H1 (cell line): ENCODE measurements at regions not wholly inside any gene's neighbourhood (a gene's known extent, or its start where the extent isn't known, plus 50 kb on each side); places are given as distances from the start of the nearest gene placed in this dataset.

ENCODE experiments used
- CTCF ChIA-PET: fragments of 300-600 bp; sonication (Branson Sonifier 250); formaldehyde crosslinking; loops from one replicate; lab custom pipeline; 2021; ENCODE audit not compliant: partially characterized antibody; lab: Charles Lee
- POLR2A ChIA-PET: fragments of 300-600 bp; sonication (Branson Sonifier 250); formaldehyde crosslinking; loops from one replicate; lab custom pipeline; 2021; ENCODE audit warnings: inconsistent platforms; ENCODE audit not compliant: partially characterized antibody; lab: Charles Lee
- DNase-seq, 2 experiments: peaks; one replicate each; pipeline versions ENCODE4 v3.0.0 to v3.0.0-alpha.2; 2010 to 2022; ENCODE audit warnings: low spot score in 2 of 2, low read depth in 1 of 2, mixed read lengths in 1 of 2
- FAIRE-seq: peaks from 2 replicates; lab custom pipeline; 2011; peaks lifted over from hg19 to GRCh38; lab: Jason Lieb, UNC
- H2AFZ ChIP-seq: 2 replicates; pipeline ENCODE4 v1.8.1; 2012; ENCODE audit warnings: low read length, inconsistent platforms
- H2AK5ac ChIP-seq: 2 replicates; pipeline ENCODE4 v1.6.1; 2013; ENCODE audit warnings: low read depth, low read length
- H2BK120ac ChIP-seq: replicated peaks from 2 replicates; pipeline ENCODE3; 2013; ENCODE audit warnings: low read depth, low read length, inconsistent platforms
- H2BK12ac ChIP-seq: 2 replicates; pipeline ENCODE4 v1.6.1; 2013; ENCODE audit warnings: low read depth, low read length
- H2BK15ac ChIP-seq: 2 replicates; pipeline ENCODE4 v1.6.1; 2013; ENCODE audit warnings: low read length
- H2BK20ac ChIP-seq: 2 replicates; pipeline ENCODE4 v1.6.1; 2013; ENCODE audit warnings: low read length
- H2BK5ac ChIP-seq: 2 replicates; pipeline ENCODE4 v1.6.1; 2013; ENCODE audit warnings: low read depth, low read length
- H3K14ac ChIP-seq: 2 replicates; pipeline ENCODE4 v1.6.1; 2013; ENCODE audit warnings: inconsistent platforms; ENCODE audit not compliant: insufficient read length
- H3K18ac ChIP-seq: 2 replicates; pipeline ENCODE4 v1.6.1; 2013; ENCODE audit warnings: low read length; ENCODE audit errors: extremely low read depth
- H3K23ac ChIP-seq: 2 replicates; pipeline ENCODE4 v1.6.1; 2013; ENCODE audit warnings: inconsistent platforms; ENCODE audit not compliant: insufficient read length
- H3K23me2 ChIP-seq: 2 replicates; pipeline ENCODE4 v1.6.1; 2013; ENCODE audit warnings: low read depth, low read length
- H3K27ac ChIP-seq: 2 replicates; pipeline ENCODE4 v1.6.1; 2011; ENCODE audit warnings: low read depth, low read length, inconsistent platforms
- H3K27me3 ChIP-seq, 4 experiments: replicated peaks in 1 of 4; 1 replicate in 1 of 4; 2 replicates in 3 of 4; pipeline versions ENCODE4 v1.6.1 to v1.8.1; 2011 to 2013; ENCODE audit warnings: low read length in 3 of 4, mild to moderate bottlenecking in 3 of 4, inconsistent platforms in 2 of 4, mixed read lengths in 2 of 4, moderate library complexity in 1 of 4; ENCODE audit not compliant: control insufficient read depth in 3 of 4, insufficient read depth in 3 of 4; ENCODE audit errors: extremely low read depth in 1 of 4
- H3K36me3 ChIP-seq, 4 experiments: 2 replicates each; pipeline versions ENCODE4 v1.6.1 to v1.8.1; 2011 to 2013; ENCODE audit warnings: mild to moderate bottlenecking in 4 of 4, low read length in 3 of 4, moderate library complexity in 2 of 4, control low read depth in 1 of 4, inconsistent platforms in 1 of 4; ENCODE audit not compliant: insufficient read depth in 4 of 4, control insufficient read depth in 2 of 4
- H3K4ac ChIP-seq: replicated peaks from 2 replicates; pipeline ENCODE3; 2013; ENCODE audit warnings: low read length, low read depth, mixed read lengths, inconsistent platforms; ENCODE audit not compliant: insufficient read length
- H3K4me1 ChIP-seq, 4 experiments: replicated peaks in 1 of 4; 1 replicate in 1 of 4; 2 replicates in 3 of 4; pipeline versions ENCODE4 v1.6.1 to v1.8.1; 2011 to 2013; ENCODE audit warnings: low read length in 3 of 4, inconsistent platforms in 2 of 4, mixed read lengths in 1 of 4; ENCODE audit not compliant: insufficient read depth in 4 of 4, control insufficient read depth in 3 of 4
- H3K4me2 ChIP-seq, 2 experiments: 2 replicates each; pipeline versions ENCODE4 v1.6.1 to v1.8.1; 2011 to 2013; ENCODE audit warnings: low read depth in 2 of 2, low read length in 2 of 2, control low read depth in 1 of 2, inconsistent platforms in 1 of 2, mild to moderate bottlenecking in 1 of 2; ENCODE audit not compliant: insufficient read depth in 1 of 2
- H3K4me3 ChIP-seq, 4 experiments: fragments of 200-600, 300-600 bp in 1 of 4; sonication (generic), shearing (Covaris generic), sonication (Bioruptor Twin) in 1 of 4; 2 replicates each; pipeline versions ENCODE4 v1.5.1 to v1.8.1; 2011 to 2016; ENCODE audit warnings: low read length in 4 of 4, low read depth in 3 of 4, control low read depth in 2 of 4, inconsistent platforms in 2 of 4, mild to moderate bottlenecking in 2 of 4, mixed read lengths in 1 of 4, moderate library complexity in 1 of 4; ENCODE audit not compliant: insufficient read depth in 2 of 4; ENCODE audit errors: extremely low read depth in 1 of 4
- H3K56ac ChIP-seq: replicated peaks from 2 replicates; pipeline ENCODE3; 2013; ENCODE audit warnings: low read depth, mild to moderate bottlenecking, mixed read lengths, low read length, inconsistent platforms; ENCODE audit not compliant: insufficient read length
- H3K79me1 ChIP-seq: 2 replicates; pipeline ENCODE4 v1.6.1; 2013; ENCODE audit warnings: low read depth, low read length, control low read depth
- H3K79me2 ChIP-seq, 2 experiments: 2 replicates each; pipeline versions ENCODE4 v1.6.1 to v1.8.1; 2012 to 2013; ENCODE audit warnings: low read length in 2 of 2, mild to moderate bottlenecking in 2 of 2, inconsistent platforms in 1 of 2; ENCODE audit not compliant: insufficient read depth in 2 of 2, control insufficient read depth in 1 of 2
- H3K9ac ChIP-seq, 4 experiments: replicated peaks in 1 of 4; 1 replicate in 1 of 4; 2 replicates in 3 of 4; pipeline versions ENCODE4 v1.6.1 to v1.8.1; 2011 to 2013; ENCODE audit warnings: low read depth in 3 of 4, low read length in 3 of 4, control low read depth in 2 of 4, mild to moderate bottlenecking in 2 of 4, moderate library complexity in 2 of 4, inconsistent platforms in 1 of 4; ENCODE audit errors: extremely low read depth in 1 of 4
- H3K9me3 ChIP-seq, 2 experiments: 2 replicates each; pipeline versions ENCODE4 v1.6.1 to v1.8.1; 2012 to 2013; ENCODE audit warnings: mild to moderate bottlenecking in 2 of 2, moderate library complexity in 2 of 2, control low read depth in 1 of 2, inconsistent platforms in 1 of 2, low read depth in 1 of 2, low read length in 1 of 2, mixed read lengths in 1 of 2; ENCODE audit not compliant: insufficient read depth in 2 of 2
- H4K20me1 ChIP-seq, 2 experiments: replicated peaks in 1 of 2; 2 replicates each; pipeline versions ENCODE3 to v1.8.1; 2011 to 2013; ENCODE audit warnings: inconsistent platforms in 2 of 2, low read length in 2 of 2, mild to moderate bottlenecking in 1 of 2; ENCODE audit not compliant: insufficient read depth in 2 of 2, control insufficient read depth in 1 of 2
- H4K5ac ChIP-seq: 2 replicates; pipeline ENCODE4 v1.6.1; 2013; ENCODE audit warnings: low read length, low read depth, mixed read lengths, inconsistent platforms; ENCODE audit not compliant: insufficient read length
- H4K8ac ChIP-seq: 2 replicates; pipeline ENCODE4 v1.8.0; 2013; ENCODE audit warnings: mild to moderate bottlenecking, moderate library complexity, low read length, inconsistent platforms; ENCODE audit not compliant: insufficient read depth; ENCODE audit errors: extremely low read depth
- H4K91ac ChIP-seq: replicated peaks from 2 replicates; pipeline ENCODE3; 2013; ENCODE audit warnings: low read length, mixed read lengths, inconsistent platforms; ENCODE audit not compliant: insufficient read length
- CBX5 ChIP-seq: fragments of 300-800, 300-1000 bp; sonication (generic); IDR thresholded peaks from 2 replicates; pipeline ENCODE4 v1.7.1; 2016; ENCODE audit warnings: antibody characterized with exemption, low read length, low read depth
- CTBP2 ChIP-seq: IDR thresholded peaks from 2 replicates; pipeline ENCODE4 v1.7.0; 2011; ENCODE audit warnings: borderline replicate concordance, mild to moderate bottlenecking, moderate library complexity, mixed read lengths, low read length; ENCODE audit not compliant: insufficient read depth, insufficient read length
- EZH2 ChIP-seq: fragments of 200-600 bp; sonication (generic); IDR thresholded peaks from 2 replicates; pipeline ENCODE4 v1.7.1; 2012; ENCODE audit warnings: low read depth, mild to moderate bottlenecking, moderate library complexity, low read length, inconsistent platforms; ENCODE audit not compliant: severe bottlenecking
- ZNF274 ChIP-seq: IDR thresholded peaks from 2 replicates; pipeline ENCODE4 v1.7.0; 2012; ENCODE audit warnings: low read length, borderline replicate concordance; ENCODE audit errors: extremely low read depth
- WGBS, 2 experiments: shearing (Covaris generic) in 1 of 2; methylation state at CpG; one replicate each; pipeline versions ENCODE4 v1.1.6 to v1.1.7; 2013 to 2015; ENCODE audit warnings: low lambda C conversion rate in 2 of 2, mixed read lengths in 2 of 2, inconsistent platforms in 1 of 2, low coverage in 1 of 2, missing lambda C conversion rate in 1 of 2; ENCODE audit not compliant: insufficient replicate concordance in 2 of 2, insufficient coverage in 1 of 2, insufficient read length in 1 of 2; ENCODE audit errors: extremely low coverage in 1 of 2, missing lambda C conversion rate in 1 of 2; 5-methylcytosine and 5-hydroxymethylcytosine counted together
- TF ChIP-seq, protein P1 (sequence below): IDR thresholded peaks from 2 replicates; pipeline ENCODE4 v1.6.1; 2011; ENCODE audit warnings: low read length, improper control_type of control experiment

DNA sequence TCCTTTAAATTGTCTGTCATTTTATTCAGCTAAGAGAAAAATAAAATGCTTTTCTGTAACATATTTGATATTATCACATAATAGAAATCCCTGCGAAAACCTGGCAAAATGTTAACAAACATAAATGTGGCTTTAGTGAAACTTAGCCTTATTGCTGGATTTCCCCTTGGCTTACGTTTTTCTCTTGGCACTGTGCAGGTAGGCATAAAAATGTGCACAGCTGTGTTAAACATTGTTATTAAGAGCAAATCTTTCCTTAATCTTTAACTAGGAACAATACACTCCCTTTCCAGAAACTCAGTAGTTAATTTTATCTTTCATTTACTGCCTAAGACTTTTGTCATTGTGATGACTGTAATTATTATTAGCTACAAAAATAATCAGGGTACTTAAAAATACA lies 202.4 kb upstream of the GNPDA2 start:
- CTCF ChIA-PET: interaction anchor here (0.7 to 1.6 kb wide), 13 partner anchors 13 to 1458 kb away, joined by 3 to 16 read pairs (median 3); no protein-coding TSS in a partner anchor
- POLR2A ChIA-PET: interaction anchor here (0.5 kb wide), 1 partner anchor 1277 kb away, joined by 3 read pairs; no protein-coding TSS in a partner anchor
- no peak for FAIRE-seq
- Histone ChIP-seq H2BK20ac (no peak overlapping the region), H4K8ac (no peak overlapping the region), H4K5ac (no peak overlapping the region), H3K27ac (no peak overlapping the region), H3K4ac (no peak overlapping the region), H2BK120ac (no peak overlapping the region), H2AK5ac (no peak overlapping the region), H3K56ac (no peak overlapping the region), H2BK15ac (no peak overlapping the region), H4K91ac (no peak overlapping the region), H3K9ac (no peak overlapping the region), H3K14ac (no peak overlapping the region), H3K4me3 (no peak overlapping the region), H3K27me3 (no peaks in the 10 kb centered on the region), H3K4me1 (no peaks in the 10 kb centered on the region), H3K18ac (no peak overlapping the region), H3K4me2 (no peak overlapping the region), H3K23me2 (no peaks in the 10 kb centered on the region), H2AFZ (no peak overlapping the region), H2BK12ac (no peak overlapping the region), H3K9me3 (no peaks in the 10 kb centered on the region), H3K36me3 (no peaks in the 10 kb centered on the region), H3K79me2 (no peaks in the 10 kb centered on the region), H4K20me1 (no peaks in the 10 kb centered on the region), H3K79me1 (no peaks in the 10 kb centered on the region), H2BK5ac (no peak overlapping the region), H3K23ac (no peak overlapping the region)
- DNase-seq: no peak
- 92% methylated on average over 2 of the region's 2 CpGs; no CpG with 5 or more reads in 1 of the 2 experiments for WGBS, 2 experiments
- TF ChIP-seq, protein P1, sequence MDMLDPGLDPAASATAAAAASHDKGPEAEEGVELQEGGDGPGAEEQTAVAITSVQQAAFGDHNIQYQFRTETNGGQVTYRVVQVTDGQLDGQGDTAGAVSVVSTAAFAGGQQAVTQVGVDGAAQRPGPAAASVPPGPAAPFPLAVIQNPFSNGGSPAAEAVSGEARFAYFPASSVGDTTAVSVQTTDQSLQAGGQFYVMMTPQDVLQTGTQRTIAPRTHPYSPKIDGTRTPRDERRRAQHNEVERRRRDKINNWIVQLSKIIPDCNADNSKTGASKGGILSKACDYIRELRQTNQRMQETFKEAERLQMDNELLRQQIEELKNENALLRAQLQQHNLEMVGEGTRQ: no peak
- TF ChIP-seq ZNF274 (no peak), CTBP2 (no peak), EZH2 (no peak), CBX5 (no peak)
